ENCODE measurements at regions not wholly inside any gene's neighbourhood (a gene's known extent, or its start where the extent isn't known, plus 50 kb on each side); places are given as distances from the start of the nearest gene placed in this dataset.
"Not testable (repeated sequence)": the region's sequence is repeated elsewhere in the genome, so short reads cannot be mapped to it uniquely, and the experiment has no call there.

- no peak for DNase-seq
Observed at GRCh38 chr6:154638369-154638768, 94.8 kb upstream of the SCAF8 start.

- DNase-seq: not testable (repeated sequence)
Observed at GRCh38 chr6:154639196-154639595, 94.0 kb upstream of the SCAF8 start.

GRCh38 chr6:154648188-154648887 is 84.9 kb upstream of the SCAF8 start:
- no peak for DNase-seq

GRCh38 chr6:154648888-154649205 is 84.4 kb upstream of the SCAF8 start:
- DNase-seq: no peak

- no peak for DNase-seq
Observed at GRCh38 chr6:154649721-154650120, 83.5 kb upstream of the SCAF8 start.

GRCh38 chr6:154650351-154650750 is 82.9 kb upstream of the SCAF8 start:
- DNase-seq: no peak

- no peak for DNase-seq
Observed at GRCh38 chr6:154651656-154652055, 81.6 kb upstream of the SCAF8 start.

GRCh38 chr6:154653385-154653784 is 79.8 kb upstream of the SCAF8 start:
- DNase-seq: no peak

GRCh38 chr6:154653853-154654252 is 79.4 kb upstream of the SCAF8 start:
- no peak for DNase-seq

- DNase-seq: no peak
Observed at GRCh38 chr6:154656660-154657059, 76.6 kb upstream of the SCAF8 start.

- DNase-seq: no peak
Observed at GRCh38 chr6:154661768-154662167, 71.4 kb upstream of the SCAF8 start.

GRCh38 chr6:154664287-154664686 is 68.9 kb upstream of the SCAF8 start:
- DNase-seq: no peak

GRCh38 chr6:154668156-154668555 is 65.1 kb upstream of the SCAF8 start:
- no peak for DNase-seq

GRCh38 chr6:154672086-154672485 is 61.1 kb upstream of the SCAF8 start:
- DNase-seq: no peak

- DNase-seq: no peak
Observed at GRCh38 chr6:154673919-154674318, 59.3 kb upstream of the SCAF8 start.

- peak in 1 of 2 experiments; percentile 53 for DNase-seq
Observed at GRCh38 chr6:154675602-154676088, 57.6 kb upstream of the SCAF8 start.

- DNase-seq: no peak
Observed at GRCh38 chr6:154682633-154683125, 50.5 kb upstream of the SCAF8 start.
